Endothelial cell of umbilical vein (primary cell): ENCODE measurements at regions not wholly inside any gene's neighbourhood (a gene's known extent, or its start where the extent isn't known, plus 50 kb on each side); places are given as distances from the start of the nearest gene placed in this dataset.

Experiments
- BruUV-seq: library from RNA; stranded (reverse); fragments of 400-500 nt; replicated peaks from 2 replicates; lab custom pipeline; 2021; lab: Mats Ljungman, UMichigan
- CTCF ChIA-PET: fragments of 300-600, 350-600 bp; sonication (Branson Sonifier 250); formaldehyde crosslinking; loops from one replicate; lab custom pipeline; 2021; ENCODE audit warnings: antibody characterized with exemption, inconsistent platforms; lab: Charles Lee
- POLR2A ChIA-PET: fragments of 300-600, 350-600 bp; sonication (Branson Sonifier 250); formaldehyde crosslinking; loops from one replicate; lab custom pipeline; 2021; ENCODE audit warnings: antibody characterized with exemption, inconsistent platforms; lab: Charles Lee
- DNase-seq: peaks from one replicate; pipeline ENCODE4 v3.0.0-alpha.2; 2011; ENCODE audit warnings: low read depth, low spot score
- FAIRE-seq: peaks from 2 replicates; lab custom pipeline; 2011; peaks lifted over from hg19 to GRCh38; lab: Jason Lieb, UNC
- H2AFZ ChIP-seq: 2 replicates; pipeline ENCODE4 v1.6.0; 2012; ENCODE audit warnings: low read depth, low read length, control low read depth, inconsistent platforms
- H3K27ac ChIP-seq: 2 replicates; pipeline ENCODE4 v1.5.1; 2011; ENCODE audit warnings: low read depth, mild to moderate bottlenecking, control low read depth, low read length, moderate library complexity; ENCODE audit not compliant: insufficient read depth
- H3K27me3 ChIP-seq, 2 experiments: 2 replicates each; pipeline versions ENCODE4 v1.6.0 to v1.6.1; 2011; ENCODE audit warnings: low read length in 2 of 2, mixed read lengths in 1 of 2; ENCODE audit not compliant: control insufficient read depth in 2 of 2, insufficient read depth in 2 of 2
- H3K36me3 ChIP-seq, 2 experiments: 2 replicates in 1 of 2; 3 replicates in 1 of 2; pipeline ENCODE4 v1.5.1; 2011; ENCODE audit warnings: low read length in 2 of 2, mild to moderate bottlenecking in 1 of 2, moderate library complexity in 1 of 2; ENCODE audit not compliant: control insufficient read depth in 2 of 2, insufficient read depth in 2 of 2; ENCODE audit errors: extremely low read depth in 1 of 2
- H3K4me1 ChIP-seq: 3 replicates; pipeline ENCODE4 v1.5.1; 2011; ENCODE audit warnings: mild to moderate bottlenecking, low read length; ENCODE audit not compliant: control insufficient read depth, insufficient read depth; ENCODE audit errors: extremely low read depth
- H3K4me2 ChIP-seq: 2 replicates; pipeline ENCODE4 v1.6.1; 2011; ENCODE audit warnings: low read length, control low read depth, mixed read lengths; ENCODE audit not compliant: insufficient read depth
- H3K4me3 ChIP-seq, 3 experiments: fragments of 200-600 bp in 1 of 3; sonication (generic), shearing (Covaris generic) in 1 of 3; replicated peaks in 1 of 3; 2 replicates each; pipeline ENCODE4 v1.5.1; 2011 to 2016; ENCODE audit warnings: control low read depth in 3 of 3, low read length in 3 of 3, mild to moderate bottlenecking in 2 of 3, inconsistent platforms in 1 of 3, low read depth in 1 of 3, moderate library complexity in 1 of 3; ENCODE audit not compliant: insufficient read depth in 1 of 3
- H3K79me2 ChIP-seq: 2 replicates; pipeline ENCODE4 v1.6.0; 2012; ENCODE audit warnings: low read length, inconsistent platforms; ENCODE audit not compliant: control insufficient read depth, insufficient read depth
- H3K9ac ChIP-seq: replicated peaks from 2 replicates; pipeline ENCODE3; 2011; ENCODE audit warnings: low read length, control low read depth; ENCODE audit not compliant: insufficient read depth; ENCODE audit errors: extremely low read depth
- H3K9me1 ChIP-seq: replicated peaks from 3 replicates; pipeline ENCODE4 v1.6.0; 2011; ENCODE audit warnings: mild to moderate bottlenecking, low read length; ENCODE audit not compliant: control insufficient read depth, insufficient read depth; ENCODE audit errors: extremely low read depth
- H3K9me3 ChIP-seq: replicated peaks from 2 replicates; pipeline ENCODE4 v1.5.1; 2012; ENCODE audit warnings: low read length, inconsistent platforms; ENCODE audit not compliant: control insufficient read depth, insufficient read depth
- H4K20me1 ChIP-seq: replicated peaks from 2 replicates; pipeline ENCODE3; 2011; ENCODE audit warnings: mild to moderate bottlenecking, low read length; ENCODE audit not compliant: control insufficient read depth, insufficient read depth; ENCODE audit errors: extremely low read depth
- CTCF ChIP-seq, 2 donors: IDR thresholded peaks; 1 replicate in 1 of 2; 2 replicates in 1 of 2; pipeline ENCODE4 v1.5.1; 2011; ENCODE audit warnings: low read length in 2 of 2, mild to moderate bottlenecking in 2 of 2, moderate library complexity in 2 of 2, control low read depth in 1 of 2, inconsistent platforms in 1 of 2, low read depth in 1 of 2; ENCODE audit not compliant: insufficient read depth in 1 of 2; ENCODE audit errors: extremely low read depth in 1 of 2
- EZH2 ChIP-seq: IDR thresholded peaks from 2 replicates; pipeline ENCODE4 v1.6.1; 2012; ENCODE audit warnings: borderline replicate concordance, low read depth, mild to moderate bottlenecking, moderate library complexity, low read length, inconsistent platforms; ENCODE audit not compliant: severe bottlenecking
- FOS ChIP-seq: IDR thresholded peaks from 2 replicates; pipeline ENCODE4 v1.6.1; 2011; ENCODE audit warnings: mild to moderate bottlenecking, low read length, moderate library complexity, borderline replicate concordance; ENCODE audit not compliant: insufficient read depth
- JUN ChIP-seq: IDR thresholded peaks from 2 replicates; pipeline ENCODE4 v1.6.1; 2011; ENCODE audit warnings: borderline replicate concordance, low read depth; ENCODE audit not compliant: insufficient read length, insufficient read depth
- MAX ChIP-seq: IDR thresholded peaks from 2 replicates; pipeline ENCODE4 v1.6.1; 2011; ENCODE audit not compliant: insufficient read depth, insufficient read length
- MYC ChIP-seq: IDR thresholded peaks from one replicate; pipeline ENCODE4 v1.6.1; 2011; ENCODE audit warnings: mild to moderate bottlenecking, low read depth, low read length
- POLR2AphosphoS5 ChIP-seq: IDR thresholded peaks from 2 replicates; pipeline ENCODE4 v1.6.1; 2012; ENCODE audit warnings: low read depth, mild to moderate bottlenecking, control low read depth, low read length, moderate library complexity; ENCODE audit not compliant: insufficient read depth
- dilution Hi-C: fragments of 300-500 bp; cut with MboI; formaldehyde crosslinking; loops from one replicate; pipeline ENCODE4 v1.15.0; 2019; ENCODE audit warnings: low sequenced_read_pairs; ENCODE audit not compliant: extremely low pct_ligation_motif_present
- intact Hi-C: fragments of 100-400 bp; cut with micrococcal nuclease; formaldehyde crosslinking; loops from one replicate; pipeline ENCODE4 v1.10.0; 2022

DNA sequence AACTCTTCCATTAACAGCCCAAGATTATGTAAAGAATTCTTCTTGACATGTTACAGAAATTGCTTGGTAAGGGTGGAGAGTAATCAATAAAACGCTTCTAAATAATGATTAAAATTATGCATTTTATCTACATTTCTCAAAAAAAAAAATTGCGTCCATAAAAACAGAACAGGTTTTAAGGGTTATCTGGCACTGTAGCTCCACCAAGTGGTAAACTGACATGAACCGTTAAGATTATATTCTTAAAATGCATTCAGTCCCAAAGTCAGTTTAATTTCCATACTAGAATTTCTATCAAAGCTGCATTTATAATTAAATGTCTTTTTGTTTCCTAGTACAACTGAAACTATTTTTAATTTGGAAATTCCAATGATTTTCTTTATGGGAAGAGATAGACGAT lies 214.0 kb upstream of the UGT8 start:
- BruUV-seq: no TSS peak
- Histone ChIP-seq H2AFZ (no peak overlapping the region), H3K79me2 (no peaks in the 10 kb centered on the region), H3K9me3 (no peaks in the 10 kb centered on the region), H3K36me3 (no peaks in the 10 kb centered on the region), H3K9me1 (no peaks in the 10 kb centered on the region), H3K9ac (no peak overlapping the region), H3K4me1 (no peaks in the 10 kb centered on the region), H3K27me3 (peaks cover 5% of the 10 kb centered on the region in 2 experiments), H4K20me1 (no peaks in the 10 kb centered on the region), H3K4me3 (no peak overlapping the region), H3K4me2 (no peak overlapping the region), H3K27ac (no peak overlapping the region)
- ChIA-PET POLR2A (interaction anchor here (0.7 kb wide), 1 partner anchor 649 kb away, joined by 4 read pairs; no protein-coding TSS in a partner anchor), CTCF (interaction anchor here (0.6 to 4.7 kb wide), 21 partner anchors 274 to 1279 kb away, joined by 3 to 51 read pairs (median 4); no protein-coding TSS in a partner anchor)
- DNase-seq (peak; percentile 62), FAIRE-seq (peak; percentile 26)
- intact Hi-C loops: loop anchor here (1.0 to 5.0 kb wide), 9 partner anchors 204 to 1106 kb away; partner anchors contain the start of gene CAMK2D
- TF ChIP-seq MYC: no peak
- TF ChIP-seq CTCF (IDR thresholded peaks at IDR 0.05; ENCODE audit: extremely low read depth in 1 of 2, insufficient read depth in 1 of 2, low read depth in 1 of 2, low read length in 2 of 2): peak; percentile 31 to 36
- dilution Hi-C loops: no loop called here

GRCh38 chr4:114385195-114385985 lies 213.2 kb upstream of the UGT8 start:
- Histone ChIP-seq H4K20me1 (no peaks in the 10 kb centered on the region), H3K9ac (no peak overlapping the region), H3K36me3 (no peaks in the 10 kb centered on the region), H3K9me1 (no peaks in the 10 kb centered on the region), H3K4me1 (no peaks in the 10 kb centered on the region), H3K79me2 (no peaks in the 10 kb centered on the region), H3K27me3 (peaks cover 5 to 7% of the 10 kb centered on the region in 2 experiments), H3K27ac (no peak overlapping the region), H3K4me2 (no peak overlapping the region), H3K9me3 (no peaks in the 10 kb centered on the region), H3K4me3 (no peak overlapping the region), H2AFZ (no peak overlapping the region)
- POLR2A ChIA-PET: interaction anchor here (0.7 kb wide), 1 partner anchor 650 kb away, joined by 4 read pairs; no protein-coding TSS in a partner anchor
- BruUV-seq: no TSS peak
- dilution Hi-C loops (no loop called here), intact Hi-C loops (loop anchor here (2.0 kb wide), 3 partner anchors 205 to 839 kb away; no protein-coding TSS in a partner anchor)
- TF ChIP-seq POLR2AphosphoS5 (no peak), EZH2 (no peak), JUN (no peak), CTCF (IDR thresholded peaks at IDR 0.05; ENCODE audit: extremely low read depth in 1 of 2, insufficient read depth in 1 of 2, low read depth in 1 of 2, low read length in 2 of 2) (no peak), FOS (no peak), MAX (no peak)
- no peak for DNase-seq
- CTCF ChIA-PET: interaction anchor here (0.6 to 4.7 kb wide), 18 partner anchors 273 to 1280 kb away, joined by 3 to 51 read pairs (median 4); no protein-coding TSS in a partner anchor
- FAIRE-seq: no peak
